ENCODE measurements at regions not wholly inside any gene's neighbourhood (a gene's known extent, or its start where the extent isn't known, plus 50 kb on each side); places are given as distances from the start of the nearest gene placed in this dataset.

GRCh38 chr9:87167161-87167560 is 219.9 kb upstream of the GAS1 start:
- intact Hi-C loops (cut with DNase I, micrococcal nuclease), result loop anchor here in 1 of 2 experiments (10.0 kb wide), 1 partner anchor 58 kb away; no protein-coding TSS in a partner anchor
- Mint-ChIP-seq H3K27me3 (peaks cover 15% of the 10 kb centered on the region), H3K4me1 (no peaks in the 10 kb centered on the region), H3K4me3 (no peak overlapping the region), H3K27ac (no peak overlapping the region), H3K9me3 (ENCODE audit: low read depth) (no peaks in the 10 kb centered on the region), H3K36me3 (ENCODE audit: low read depth) (no peaks in the 10 kb centered on the region)
- DNase-seq (no peak), ATAC-seq (no peak)
- ChIA-PET POLR2A (no interaction called here), CTCF (no interaction called here)

- Mint-ChIP-seq H3K4me1 (no peaks in the 10 kb centered on the region), H3K27ac (no peak overlapping the region), H3K4me3 (no peak overlapping the region), H3K36me3 (ENCODE audit: low read depth) (no peaks in the 10 kb centered on the region), H3K9me3 (ENCODE audit: low read depth) (no peaks in the 10 kb centered on the region), H3K27me3 (peaks cover 18% of the 10 kb centered on the region)
- DNase-seq, result no peak
- CTCF ChIA-PET, result interaction anchor here (0.6 kb wide), 1 partner anchor 177 kb away, joined by 3 read pairs; no protein-coding TSS in a partner anchor
- ATAC-seq, result no peak
- POLR2A ChIA-PET, result no interaction called here
- intact Hi-C loops (cut with DNase I, micrococcal nuclease), result loop anchor here in 1 of 2 experiments (10.0 kb wide), 1 partner anchor 57 kb away; no protein-coding TSS in a partner anchor
Measured at GRCh38 chr9:87167582-87167981, 220.3 kb upstream of the GAS1 start.

- no peak for DNase-seq
- CTCF ChIA-PET, result interaction anchor here (0.6 kb wide), 1 partner anchor 952 kb away, joined by 3 read pairs; no protein-coding TSS in a partner anchor
- H3K27me3 Mint-ChIP-seq, result peaks cover 6% of the 10 kb centered on the region
- no peak overlapping the region for H3K4me3 Mint-ChIP-seq
- intact Hi-C loops (cut with DNase I, micrococcal nuclease), result no loop called here
- POLR2A ChIA-PET, result interaction anchor here (0.6 kb wide), 1 partner anchor 177 kb away, joined by 8 read pairs; no protein-coding TSS in a partner anchor
- H3K36me3 Mint-ChIP-seq (ENCODE audit: low read depth), result no peaks in the 10 kb centered on the region
- H3K9me3 Mint-ChIP-seq (ENCODE audit: low read depth), result peaks cover 3% of the 10 kb centered on the region
- no peaks in the 10 kb centered on the region for H3K4me1 Mint-ChIP-seq
- H3K27ac Mint-ChIP-seq, result no peak overlapping the region
- ATAC-seq, result no peak
Measured at GRCh38 chr9:87178302-87178701, 231.0 kb upstream of the GAS1 start.

- Mint-ChIP-seq H3K27me3 (peaks cover 6% of the 10 kb centered on the region), H3K9me3 (ENCODE audit: low read depth) (peaks cover 3% of the 10 kb centered on the region), H3K4me1 (no peaks in the 10 kb centered on the region), H3K36me3 (ENCODE audit: low read depth) (no peaks in the 10 kb centered on the region), H3K27ac (no peak overlapping the region), H3K4me3 (no peak overlapping the region)
- intact Hi-C loops (cut with DNase I, micrococcal nuclease), result no loop called here
- ChIA-PET CTCF (no interaction called here), POLR2A (no interaction called here)
- DNase-seq (no peak), ATAC-seq (no peak)
Measured at GRCh38 chr9:87179553-87180340, 232.4 kb upstream of the GAS1 start.

- Mint-ChIP-seq H3K27me3 (peaks cover 9% of the 10 kb centered on the region), H3K4me3 (no peak overlapping the region), H3K4me1 (no peaks in the 10 kb centered on the region), H3K9me3 (ENCODE audit: low read depth) (peaks cover 3% of the 10 kb centered on the region), H3K27ac (no peak overlapping the region), H3K36me3 (ENCODE audit: low read depth) (no peaks in the 10 kb centered on the region)
- DNase-seq (no peak), ATAC-seq (no peak)
- intact Hi-C loops (cut with DNase I, micrococcal nuclease), result no loop called here
- POLR2A ChIA-PET, result no interaction called here
- CTCF ChIA-PET, result no interaction called here
Measured at GRCh38 chr9:87180361-87180760, 233.1 kb upstream of the GAS1 start.

- H3K36me3 Mint-ChIP-seq (ENCODE audit: low read depth), result no peaks in the 10 kb centered on the region
- POLR2A ChIA-PET, result no interaction called here
- no peak overlapping the region for H3K27ac Mint-ChIP-seq
- ATAC-seq (no peak), DNase-seq (no peak)
- CTCF ChIA-PET, result no interaction called here
- intact Hi-C loops (cut with DNase I, micrococcal nuclease), result no loop called here
- H3K4me1 Mint-ChIP-seq, result no peaks in the 10 kb centered on the region
- peaks cover 3% of the 10 kb centered on the region for H3K9me3 Mint-ChIP-seq (ENCODE audit: low read depth)
- peaks cover 10% of the 10 kb centered on the region for H3K27me3 Mint-ChIP-seq
- H3K4me3 Mint-ChIP-seq, result no peak overlapping the region
Measured at GRCh38 chr9:87180841-87181240, 233.5 kb upstream of the GAS1 start.

- H3K4me1 Mint-ChIP-seq, result no peaks in the 10 kb centered on the region
- intact Hi-C loops (cut with DNase I, micrococcal nuclease), result no loop called here
- H3K27ac Mint-ChIP-seq, result no peak overlapping the region
- POLR2A ChIA-PET, result no interaction called here
- DNase-seq (no peak), ATAC-seq (no peak)
- peaks cover 3% of the 10 kb centered on the region for H3K9me3 Mint-ChIP-seq (ENCODE audit: low read depth)
- H3K4me3 Mint-ChIP-seq, result no peak overlapping the region
- CTCF ChIA-PET, result no interaction called here
- H3K27me3 Mint-ChIP-seq, result peaks cover 15% of the 10 kb centered on the region
- no peaks in the 10 kb centered on the region for H3K36me3 Mint-ChIP-seq (ENCODE audit: low read depth)
Measured at GRCh38 chr9:87181670-87182069, 234.4 kb upstream of the GAS1 start.

- Mint-ChIP-seq H3K27ac (no peak overlapping the region), H3K4me1 (no peaks in the 10 kb centered on the region), H3K27me3 (peaks cover 23% of the 10 kb centered on the region)
Measured at GRCh38 chr9:87184956-87185642, 237.8 kb upstream of the GAS1 start.

GRCh38 chr9:87187656-87188055 is 240.3 kb upstream of the GAS1 start:
- intact Hi-C loops (cut with DNase I, micrococcal nuclease), result no loop called here
- CTCF ChIA-PET, result no interaction called here

More at GRCh38 chr9:87184956-87185642, 237.8 kb upstream of the GAS1 start:
- intact Hi-C loops (cut with DNase I, micrococcal nuclease), result no loop called here
- ChIA-PET POLR2A (no interaction called here), CTCF (interaction anchor here (1.0 kb wide), 1 partner anchor 617 kb away, joined by 3 read pairs; no protein-coding TSS in a partner anchor)
- Mint-ChIP-seq H3K36me3 (ENCODE audit: low read depth) (no peaks in the 10 kb centered on the region), H3K4me3 (no peak overlapping the region), H3K9me3 (ENCODE audit: low read depth) (peaks cover 3% of the 10 kb centered on the region)
- ATAC-seq (no peak), DNase-seq (no peak)

GRCh38 chr9:87189006-87189405 is 241.7 kb upstream of the GAS1 start:
- H3K27ac Mint-ChIP-seq, result no peak overlapping the region
- ATAC-seq (no peak), DNase-seq (no peak)
- ChIA-PET POLR2A (no interaction called here), CTCF (no interaction called here)
- intact Hi-C loops (cut with DNase I, micrococcal nuclease), result no loop called here
- H3K36me3 Mint-ChIP-seq (ENCODE audit: low read depth), result no peaks in the 10 kb centered on the region
- H3K27me3 Mint-ChIP-seq, result peaks cover 26% of the 10 kb centered on the region
- H3K9me3 Mint-ChIP-seq (ENCODE audit: low read depth), result no peaks in the 10 kb centered on the region
- H3K4me1 Mint-ChIP-seq, result no peaks in the 10 kb centered on the region
- H3K4me3 Mint-ChIP-seq, result no peak overlapping the region

More at GRCh38 chr9:87187656-87188055, 240.3 kb upstream of the GAS1 start:
- Mint-ChIP-seq H3K36me3 (ENCODE audit: low read depth) (no peaks in the 10 kb centered on the region), H3K4me3 (no peak overlapping the region), H3K27me3 (peaks cover 22% of the 10 kb centered on the region), H3K9me3 (ENCODE audit: low read depth) (no peaks in the 10 kb centered on the region), H3K27ac (no peak overlapping the region), H3K4me1 (no peaks in the 10 kb centered on the region)
- POLR2A ChIA-PET, result no interaction called here
- ATAC-seq (no peak), DNase-seq (no peak)

GRCh38 chr9:87193151-87193550 is 245.8 kb upstream of the GAS1 start:
- POLR2A ChIA-PET, result no interaction called here
- Mint-ChIP-seq H3K4me3 (no peak overlapping the region), H3K36me3 (ENCODE audit: low read depth) (no peaks in the 10 kb centered on the region), H3K9me3 (ENCODE audit: low read depth) (no peaks in the 10 kb centered on the region), H3K27ac (no peak overlapping the region), H3K27me3 (peaks cover 36% of the 10 kb centered on the region), H3K4me1 (no peaks in the 10 kb centered on the region)
- CTCF ChIA-PET, result interaction anchor here (0.7 kb wide), 1 partner anchor 145 kb away, joined by 3 read pairs; no protein-coding TSS in a partner anchor
- intact Hi-C loops (cut with DNase I, micrococcal nuclease), result no loop called here
- DNase-seq, result no peak
- ATAC-seq, result no peak

All from activated CD4-positive, alpha-beta T cell treated with anti-CD3 and anti-CD28 coated beads for 36 hours (primary cell).